Activated B cell treated with CpG ODN at 0.5 μM for 24 hours (primary cell): ENCODE measurements at regions not wholly inside any gene's neighbourhood (a gene's known extent, or its start where the extent isn't known, plus 50 kb on each side); places are given as distances from the start of the nearest gene placed in this dataset.

ENCODE experiments used
- ATAC-seq: fragments of 200-7000 bp; cut with Tn5 transposase; one replicate; pipeline ENCODE4 v1.10.0; 2021; ENCODE audit warnings: low read depth, mild to moderate bottlenecking, moderate library complexity
- CTCF ChIA-PET: fragments of 350-600 bp; sonication (Branson Sonifier 250); formaldehyde crosslinking; loops from one replicate; lab custom pipeline; 2021; ENCODE audit warnings: antibody characterized with exemption; lab: Charles Lee
- POLR2A ChIA-PET: fragments of 350-600 bp; sonication (Branson Sonifier 250); formaldehyde crosslinking; loops from one replicate; lab custom pipeline; 2021; ENCODE audit warnings: antibody characterized with exemption; lab: Charles Lee
- DNase-seq: peaks from one replicate; pipeline ENCODE4 v3.0.0; 2022
- H3K27ac Mint-ChIP-seq: one replicate; pipeline ENCODE4 v1.8.0; 2020; ENCODE audit warnings: mixed read lengths
- H3K27me3 Mint-ChIP-seq: one replicate; pipeline ENCODE4 v1.8.0; 2021; ENCODE audit warnings: mixed read lengths
- H3K36me3 Mint-ChIP-seq: one replicate; pipeline ENCODE4 v1.8.0; 2021; ENCODE audit warnings: low read depth, mixed read lengths
- H3K4me1 Mint-ChIP-seq: one replicate; pipeline ENCODE4 v1.8.0; 2021; ENCODE audit warnings: mixed read lengths
- H3K4me3 Mint-ChIP-seq: one replicate; pipeline ENCODE4 v1.8.0; 2020; ENCODE audit warnings: mild to moderate bottlenecking, mixed read lengths
- H3K9me3 Mint-ChIP-seq: one replicate; pipeline ENCODE4 v1.8.0; 2020; ENCODE audit warnings: mixed read lengths
- intact Hi-C: fragments of 100-400 bp; cut with micrococcal nuclease; formaldehyde crosslinking; loops from one replicate; pipeline ENCODE4 v1.15.1; 2024
- TF ChIP-seq, protein P1 (sequence below): fragments of 200-600 bp; IDR thresholded peaks from one replicate; pipeline ENCODE4 v1.8.0; 2022; ENCODE audit warnings: antibody characterized with exemption, mild to moderate bottlenecking

GRCh38 chr1:14320986-14321385, 277.5 kb upstream of the KAZN start:
- ATAC-seq (no peak), DNase-seq (no peak)
- no peak overlapping the region for H3K4me3 Mint-ChIP-seq
- ChIA-PET POLR2A (no interaction called here), CTCF (no interaction called here)
- intact Hi-C loops, result no loop called here
- TF ChIP-seq, protein P1, sequence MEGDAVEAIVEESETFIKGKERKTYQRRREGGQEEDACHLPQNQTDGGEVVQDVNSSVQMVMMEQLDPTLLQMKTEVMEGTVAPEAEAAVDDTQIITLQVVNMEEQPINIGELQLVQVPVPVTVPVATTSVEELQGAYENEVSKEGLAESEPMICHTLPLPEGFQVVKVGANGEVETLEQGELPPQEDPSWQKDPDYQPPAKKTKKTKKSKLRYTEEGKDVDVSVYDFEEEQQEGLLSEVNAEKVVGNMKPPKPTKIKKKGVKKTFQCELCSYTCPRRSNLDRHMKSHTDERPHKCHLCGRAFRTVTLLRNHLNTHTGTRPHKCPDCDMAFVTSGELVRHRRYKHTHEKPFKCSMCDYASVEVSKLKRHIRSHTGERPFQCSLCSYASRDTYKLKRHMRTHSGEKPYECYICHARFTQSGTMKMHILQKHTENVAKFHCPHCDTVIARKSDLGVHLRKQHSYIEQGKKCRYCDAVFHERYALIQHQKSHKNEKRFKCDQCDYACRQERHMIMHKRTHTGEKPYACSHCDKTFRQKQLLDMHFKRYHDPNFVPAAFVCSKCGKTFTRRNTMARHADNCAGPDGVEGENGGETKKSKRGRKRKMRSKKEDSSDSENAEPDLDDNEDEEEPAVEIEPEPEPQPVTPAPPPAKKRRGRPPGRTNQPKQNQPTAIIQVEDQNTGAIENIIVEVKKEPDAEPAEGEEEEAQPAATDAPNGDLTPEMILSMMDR, result no peak
- H3K27me3 Mint-ChIP-seq, result peaks cover 8% of the 10 kb centered on the region
- H3K36me3 Mint-ChIP-seq, result no peaks in the 10 kb centered on the region
- H3K9me3 Mint-ChIP-seq, result peaks cover 9% of the 10 kb centered on the region
- no peaks in the 10 kb centered on the region for H3K4me1 Mint-ChIP-seq
- H3K27ac Mint-ChIP-seq, result no peak overlapping the region

GRCh38 chr1:14321422-14321821, 277.1 kb upstream of the KAZN start:
- no peak overlapping the region for H3K27ac Mint-ChIP-seq
- no peak for ATAC-seq
- H3K9me3 Mint-ChIP-seq, result peaks cover 9% of the 10 kb centered on the region
- H3K4me1 Mint-ChIP-seq, result no peaks in the 10 kb centered on the region
- TF ChIP-seq, protein P1, result no peak
- ChIA-PET CTCF (no interaction called here), POLR2A (no interaction called here)
- H3K4me3 Mint-ChIP-seq, result no peak overlapping the region
- intact Hi-C loops, result no loop called here
- no peak for DNase-seq
- no peaks in the 10 kb centered on the region for H3K36me3 Mint-ChIP-seq
- peaks cover 8% of the 10 kb centered on the region for H3K27me3 Mint-ChIP-seq

DNA sequence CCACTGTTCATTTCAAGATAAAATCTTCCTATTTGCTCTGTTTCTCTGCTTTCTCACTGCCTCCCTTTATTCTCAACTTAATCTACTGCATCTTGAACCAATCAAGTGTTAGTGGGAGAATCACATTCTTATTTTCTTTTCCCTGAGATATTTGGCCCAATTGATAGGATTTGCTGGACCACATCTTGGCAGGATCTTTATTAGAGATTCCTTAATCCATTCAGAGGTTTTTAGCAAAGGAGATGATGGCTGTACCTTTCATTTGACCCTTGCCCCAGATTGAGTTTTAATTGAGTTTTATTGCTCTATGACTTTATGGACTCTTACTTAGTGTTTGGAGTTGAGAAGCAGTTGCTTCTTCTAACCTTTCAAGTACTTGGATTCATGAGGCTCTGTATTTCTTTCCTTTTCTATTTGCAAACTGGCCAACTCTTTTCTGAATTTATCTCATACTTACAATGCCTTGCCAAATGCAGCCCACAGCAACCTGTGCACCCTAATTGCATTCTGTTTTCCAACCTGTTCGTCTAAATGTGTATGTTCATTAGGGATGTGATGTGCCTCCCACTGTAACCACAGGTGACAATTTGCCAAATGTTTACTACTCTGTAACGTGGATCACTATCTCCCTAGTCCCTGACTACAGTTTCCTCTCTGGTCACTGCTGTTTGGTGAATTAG, 274.8 kb upstream of the KAZN start:
- intact Hi-C loops, result no loop called here
- ChIA-PET CTCF (no interaction called here), POLR2A (no interaction called here)
- Mint-ChIP-seq H3K4me1 (no peaks in the 10 kb centered on the region), H3K27ac (no peak overlapping the region), H3K9me3 (peaks cover 9% of the 10 kb centered on the region), H3K36me3 (no peaks in the 10 kb centered on the region), H3K27me3 (peaks cover 3% of the 10 kb centered on the region), H3K4me3 (no peak overlapping the region)
- TF ChIP-seq, protein P1, result no peak
- DNase-seq (no peak), ATAC-seq (no peak)

DNA sequence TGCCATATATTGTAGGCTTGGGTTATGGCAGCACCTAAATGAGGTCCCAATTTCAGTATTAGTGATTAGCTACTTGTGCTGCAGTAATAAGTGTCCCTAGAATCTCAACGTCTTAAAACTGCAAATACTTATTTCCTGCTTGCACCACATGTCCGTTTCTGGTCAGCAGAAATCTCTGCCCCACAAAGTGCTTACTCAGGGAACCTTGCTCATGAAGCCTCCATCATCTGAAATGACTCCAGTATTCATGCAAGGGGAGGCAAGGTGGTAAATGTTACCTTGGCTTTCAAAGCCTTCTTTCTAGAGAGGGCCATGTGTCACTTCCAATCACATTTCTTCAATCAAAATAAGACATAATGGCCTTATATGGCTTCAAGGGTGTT, 274.2 kb upstream of the KAZN start:
- no peak overlapping the region for H3K4me3 Mint-ChIP-seq
- POLR2A ChIA-PET, result no interaction called here
- CTCF ChIA-PET, result no interaction called here
- H3K27me3 Mint-ChIP-seq, result peaks cover 3% of the 10 kb centered on the region
- peaks cover 9% of the 10 kb centered on the region for H3K9me3 Mint-ChIP-seq
- TF ChIP-seq, protein P1, result no peak
- no peak overlapping the region for H3K27ac Mint-ChIP-seq
- H3K4me1 Mint-ChIP-seq, result no peaks in the 10 kb centered on the region
- intact Hi-C loops, result no loop called here
- no peaks in the 10 kb centered on the region for H3K36me3 Mint-ChIP-seq
- DNase-seq, result no peak
- no peak for ATAC-seq

- Mint-ChIP-seq H3K4me3 (no peak overlapping the region), H3K9me3 (peaks cover 9% of the 10 kb centered on the region), H3K36me3 (no peaks in the 10 kb centered on the region), H3K27ac (no peak overlapping the region), H3K4me1 (no peaks in the 10 kb centered on the region), H3K27me3 (peaks cover 3% of the 10 kb centered on the region)
- no peak for ATAC-seq
- CTCF ChIA-PET, result no interaction called here
- POLR2A ChIA-PET, result no interaction called here
- no peak for DNase-seq
- intact Hi-C loops, result no loop called here
- TF ChIP-seq, protein P1, result no peak
Observed at GRCh38 chr1:14326857-14327256, 271.6 kb upstream of the KAZN start.
